IMR-90 (cell line): ENCODE measurements at regions not wholly inside any gene's neighbourhood (a gene's known extent, or its start where the extent isn't known, plus 50 kb on each side); places are given as distances from the start of the nearest gene placed in this dataset.

Experiments
- ATAC-seq: fragments of 200-7000 bp; cut with Tn5 transposase; 2 replicates; pipeline ENCODE4 v1.9.1; 2020; ENCODE audit warnings: low read depth, mild to moderate bottlenecking, moderate library complexity
- BruUV-seq: library from RNA; stranded (reverse); fragments of 400-500 nt; replicated peaks from 2 replicates; lab custom pipeline; 2021; lab: Mats Ljungman, UMichigan
- CTCF ChIA-PET: fragments of 300-600 bp; formaldehyde crosslinking; extraction: SDS; loops from one replicate; lab custom pipeline; 2021; ENCODE audit warnings: antibody characterized with exemption; lab: Yijun Ruan, JAX
- POLR2A ChIA-PET: fragments of 300-600 bp; sonication (Branson Sonifier 250); formaldehyde crosslinking; loops from one replicate; lab custom pipeline; 2022; ENCODE audit warnings: antibody characterized with exemption; ENCODE audit not compliant: unreplicated experiment; lab: Charles Lee
- DNase-seq: peaks from one replicate; pipeline ENCODE4 v3.0.0; 2013
- H2AFZ ChIP-seq: replicated peaks from 2 replicates; pipeline ENCODE3; 2013; ENCODE audit warnings: low read length, mild to moderate bottlenecking; ENCODE audit not compliant: poor library complexity
- H2AK5ac ChIP-seq: 2 replicates; pipeline ENCODE4 v1.6.1; 2013; ENCODE audit warnings: low read depth, low read length, inconsistent platforms
- H2AK9ac ChIP-seq: replicated peaks from 2 replicates; pipeline ENCODE3; 2013; ENCODE audit warnings: mild to moderate bottlenecking, low read depth, low read length, moderate library complexity; ENCODE audit not compliant: poor library complexity
- H2BK120ac ChIP-seq: 2 replicates; pipeline ENCODE4 v1.6.1; 2013; ENCODE audit warnings: low read depth, low read length, inconsistent platforms
- H2BK15ac ChIP-seq: 3 replicates; pipeline ENCODE4 v1.6.1; 2013; ENCODE audit warnings: low read depth, low read length, inconsistent platforms
- H2BK20ac ChIP-seq: 2 replicates; pipeline ENCODE4 v1.6.1; 2013; ENCODE audit warnings: low read depth, mild to moderate bottlenecking, inconsistent platforms, low read length, moderate library complexity
- H2BK5ac ChIP-seq: 2 replicates; pipeline ENCODE4 v1.6.1; 2013; ENCODE audit warnings: mild to moderate bottlenecking, low read depth, low read length, inconsistent platforms; ENCODE audit not compliant: poor library complexity, severe bottlenecking
- H3K14ac ChIP-seq: replicated peaks from 2 replicates; pipeline ENCODE4 v1.6.1; 2013; ENCODE audit warnings: low read depth, low read length, inconsistent platforms
- H3K18ac ChIP-seq: 2 replicates; pipeline ENCODE4 v1.6.1; 2013; ENCODE audit warnings: low read depth, low read length, control low read depth
- H3K23ac ChIP-seq: 2 replicates; pipeline ENCODE4 v1.6.1; 2013; ENCODE audit warnings: low read depth, low read length, inconsistent platforms
- H3K27ac ChIP-seq: 2 replicates; pipeline ENCODE4 v1.5.1; 2013; ENCODE audit warnings: mild to moderate bottlenecking, control low read depth, low read length; ENCODE audit not compliant: insufficient read depth
- H3K27me3 ChIP-seq: 2 replicates; pipeline ENCODE4 v1.6.1; 2013; ENCODE audit warnings: low read length; ENCODE audit not compliant: control insufficient read depth, insufficient read depth
- H3K36me3 ChIP-seq: 2 replicates; pipeline ENCODE4 v1.6.1; 2013; ENCODE audit warnings: low read length, mixed read lengths; ENCODE audit not compliant: control insufficient read depth, insufficient read depth
- H3K4ac ChIP-seq: 2 replicates; pipeline ENCODE4 v1.6.1; 2013; ENCODE audit warnings: low read depth, low read length, inconsistent platforms
- H3K4me1 ChIP-seq: 2 replicates; pipeline ENCODE4 v1.6.1; 2013; ENCODE audit warnings: low read length, mixed read lengths; ENCODE audit not compliant: control insufficient read depth, insufficient read depth
- H3K4me2 ChIP-seq: 2 replicates; pipeline ENCODE4 v1.6.1; 2013; ENCODE audit warnings: low read depth, mild to moderate bottlenecking, control low read depth, low read length, moderate library complexity
- H3K4me3 ChIP-seq: 2 replicates; pipeline ENCODE4 v1.5.1; 2013; ENCODE audit warnings: low read depth, mild to moderate bottlenecking, control low read depth, low read length, moderate library complexity; ENCODE audit not compliant: insufficient read depth
- H3K56ac ChIP-seq: 2 replicates; pipeline ENCODE4 v1.6.1; 2013; ENCODE audit warnings: low read length, inconsistent platforms; ENCODE audit not compliant: insufficient read depth; ENCODE audit errors: extremely low read depth
- H3K79me1 ChIP-seq, 2 experiments: 2 replicates each; pipeline ENCODE4 v1.6.1; 2013; ENCODE audit warnings: low read length in 2 of 2, inconsistent platforms in 1 of 2, low read depth in 1 of 2
- H3K9ac ChIP-seq: 2 replicates; pipeline ENCODE4 v1.6.1; 2013; ENCODE audit warnings: low read depth, low read length, control low read depth
- H3K9me1 ChIP-seq: 2 replicates; pipeline ENCODE4 v1.6.1; 2013; ENCODE audit warnings: low read length, inconsistent platforms; ENCODE audit not compliant: insufficient read depth
- H3K9me3 ChIP-seq: 2 replicates; pipeline ENCODE4 v1.6.1; 2013; ENCODE audit warnings: low read length; ENCODE audit not compliant: control insufficient read depth, insufficient read depth
- H4K20me1 ChIP-seq: 2 replicates; pipeline ENCODE4 v1.6.1; 2013; ENCODE audit warnings: low read length, inconsistent platforms; ENCODE audit not compliant: insufficient read depth
- H4K5ac ChIP-seq: 2 replicates; pipeline ENCODE4 v1.6.1; 2013; ENCODE audit warnings: mild to moderate bottlenecking, low read depth, low read length, control low read depth
- H4K8ac ChIP-seq, 2 experiments: 2 replicates each; pipeline ENCODE4 v1.6.1; 2013; ENCODE audit warnings: low read depth in 2 of 2, low read length in 2 of 2, control low read depth in 1 of 2, inconsistent platforms in 1 of 2
- H4K91ac ChIP-seq: 2 replicates; pipeline ENCODE4 v1.6.1; 2013; ENCODE audit warnings: low read depth, low read length, inconsistent platforms; ENCODE audit not compliant: insufficient read depth
- BHLHE40 ChIP-seq: fragments of 150-350 bp; IDR thresholded peaks from 2 replicates; pipeline ENCODE4 v1.6.1; 2016; ENCODE audit warnings: mild to moderate bottlenecking, low read depth, low read length
- CEBPB ChIP-seq: IDR thresholded peaks from 2 replicates; pipeline ENCODE4 v1.6.1; 2012; ENCODE audit warnings: low read depth, low read length, improper control_type of control experiment
- CHD1 ChIP-seq: IDR thresholded peaks from 2 replicates; pipeline ENCODE4 v1.6.1; 2012; ENCODE audit warnings: low read depth, low read length, improper control_type of control experiment
- CTCF ChIP-seq: conservative IDR thresholded peaks from 2 replicates; pipeline ENCODE4 v1.5.1; 2012; ENCODE audit warnings: mild to moderate bottlenecking, low read depth, low read length, improper control_type of control experiment
- FOS ChIP-seq: fragments of 150-350 bp; IDR thresholded peaks from 2 replicates; pipeline ENCODE4 v1.6.1; 2016; ENCODE audit warnings: low read depth, low read length
- MAFK ChIP-seq: IDR thresholded peaks from 2 replicates; pipeline ENCODE4 v1.6.1; 2012; ENCODE audit warnings: low read depth, low read length, improper control_type of control experiment
- MXI1 ChIP-seq: IDR thresholded peaks from 2 replicates; pipeline ENCODE4 v1.6.1; 2012; ENCODE audit warnings: low read depth, mild to moderate bottlenecking, low read length, moderate library complexity, borderline replicate concordance
- POLR2A ChIP-seq: IDR thresholded peaks from 2 replicates; pipeline ENCODE4 v1.6.1; 2012; ENCODE audit warnings: mild to moderate bottlenecking, low read depth, low read length
- RAD21 ChIP-seq: IDR thresholded peaks from 2 replicates; pipeline ENCODE4 v1.6.1; 2012; ENCODE audit warnings: low read length, improper control_type of control experiment
- RCOR1 ChIP-seq: IDR thresholded peaks from 2 replicates; pipeline ENCODE4 v1.6.1; 2012; ENCODE audit warnings: mild to moderate bottlenecking, low read length, improper control_type of control experiment; ENCODE audit not compliant: insufficient replicate concordance
- RFX5 ChIP-seq: IDR thresholded peaks from 2 replicates; pipeline ENCODE4 v1.8.0; 2012; ENCODE audit warnings: low read depth, mild to moderate bottlenecking, low read length, moderate library complexity
- SMC3 ChIP-seq: fragments of 150-350 bp; IDR thresholded peaks from 2 replicates; pipeline ENCODE4 v1.6.1; 2016; ENCODE audit warnings: low read depth, mild to moderate bottlenecking, antibody characterized with exemption, low read length, moderate library complexity
- WGBS, 2 experiments: methylation state at CpG; one replicate each; pipeline versions ENCODE4 v1.1.5 to v1.1.7; 2013; ENCODE audit warnings: missing lambda C conversion rate in 2 of 2; ENCODE audit not compliant: insufficient read length in 1 of 2; ENCODE audit errors: extremely low coverage in 2 of 2; 5-methylcytosine and 5-hydroxymethylcytosine counted together
- dilution Hi-C: fragments of 300-500 bp; cut with HindIII; formaldehyde crosslinking; loops from one replicate; pipeline ENCODE4 v1.14.3; 2018; ENCODE audit warnings: low sequenced_read_pairs; ENCODE audit not compliant: unreplicated experiment
- in situ Hi-C: fragments of 300-500 bp; cut with MboI; formaldehyde crosslinking; loops from 3 replicates; pipeline ENCODE4 v1.14.3; 2019; ENCODE audit warnings: low sequenced_read_pairs, inconsistent platforms, mixed read lengths
- intact Hi-C: fragments of 100-400 bp; cut with micrococcal nuclease; formaldehyde crosslinking; loops from 2 replicates; pipeline ENCODE4 v1.10.0; 2022
- TF ChIP-seq, protein P1 (sequence below): fragments of 150-350 bp; IDR thresholded peaks from 2 replicates; pipeline ENCODE4 v1.6.1; 2016; ENCODE audit warnings: low read depth, mild to moderate bottlenecking, low read length, moderate library complexity, borderline replicate concordance
- TF ChIP-seq, protein P2 (sequence below): fragments of 150-350 bp; IDR thresholded peaks from 2 replicates; pipeline ENCODE4 v1.6.1; 2017; ENCODE audit warnings: mild to moderate bottlenecking, antibody characterized with exemption, low read length, low read depth

DNA sequence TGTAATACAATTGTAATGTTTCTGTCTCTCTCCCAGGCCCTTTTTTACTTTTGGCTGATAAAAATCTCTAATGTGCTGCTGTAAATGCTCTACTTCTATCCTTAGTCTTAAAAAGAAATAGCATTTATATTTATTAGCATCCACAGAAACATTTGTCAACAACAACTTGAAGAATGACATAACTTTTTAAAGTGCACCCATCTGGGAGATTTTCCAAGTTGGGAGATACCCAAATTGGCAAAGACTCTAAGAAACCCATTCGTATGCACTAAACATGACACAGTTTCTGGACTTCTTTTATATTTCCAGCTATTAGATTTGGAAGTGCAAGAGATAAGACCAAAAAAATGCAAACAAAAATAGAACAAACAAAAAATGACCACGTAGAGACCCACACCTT lies 2287.4 kb upstream of the WWC1 start:
- no peak overlapping the region for H3K4me2 ChIP-seq
- CTCF ChIA-PET = no interaction called here

More for the DNA sequence above, 2287.4 kb upstream of the WWC1 start:
- no peaks in the 10 kb centered on the region for H3K36me3 ChIP-seq
- no peak overlapping the region for H3K9ac ChIP-seq
- H4K5ac ChIP-seq = no peak overlapping the region
- no peak overlapping the region for H2AK5ac ChIP-seq
- WGBS, 2 experiments = no CpG with 5 or more reads among the region's 2 CpGs
- H3K4me1 ChIP-seq = no peaks in the 10 kb centered on the region
- no peak overlapping the region for H3K4me3 ChIP-seq
- DNase-seq = no peak
- no peak overlapping the region for H4K91ac ChIP-seq
- H3K4ac ChIP-seq = no peak overlapping the region
- no peaks in the 10 kb centered on the region for H3K27me3 ChIP-seq
- no peak overlapping the region for H3K56ac ChIP-seq
- no peak overlapping the region for H3K23ac ChIP-seq
- H3K79me1 ChIP-seq = no peaks in the 10 kb centered on the region
- in situ Hi-C loops (no loop called here), dilution Hi-C loops (no loop called here), intact Hi-C loops (no loop called here)
- no peak overlapping the region for H2AFZ ChIP-seq
- no peak overlapping the region for H3K18ac ChIP-seq
- peaks cover 3% of the 10 kb centered on the region for H3K9me3 ChIP-seq
- no peaks in the 10 kb centered on the region for H3K9me1 ChIP-seq
- H4K20me1 ChIP-seq = no peaks in the 10 kb centered on the region
- H2BK20ac ChIP-seq = no peak overlapping the region
- H2BK120ac ChIP-seq = no peak overlapping the region
- H2BK5ac ChIP-seq = no peak overlapping the region
- no peak overlapping the region for H3K14ac ChIP-seq
- H4K8ac ChIP-seq = no peak overlapping the region
- no peak overlapping the region for H3K27ac ChIP-seq
- no TSS peak for BruUV-seq
- H2AK9ac ChIP-seq = no peak overlapping the region
- TF ChIP-seq, protein P1, sequence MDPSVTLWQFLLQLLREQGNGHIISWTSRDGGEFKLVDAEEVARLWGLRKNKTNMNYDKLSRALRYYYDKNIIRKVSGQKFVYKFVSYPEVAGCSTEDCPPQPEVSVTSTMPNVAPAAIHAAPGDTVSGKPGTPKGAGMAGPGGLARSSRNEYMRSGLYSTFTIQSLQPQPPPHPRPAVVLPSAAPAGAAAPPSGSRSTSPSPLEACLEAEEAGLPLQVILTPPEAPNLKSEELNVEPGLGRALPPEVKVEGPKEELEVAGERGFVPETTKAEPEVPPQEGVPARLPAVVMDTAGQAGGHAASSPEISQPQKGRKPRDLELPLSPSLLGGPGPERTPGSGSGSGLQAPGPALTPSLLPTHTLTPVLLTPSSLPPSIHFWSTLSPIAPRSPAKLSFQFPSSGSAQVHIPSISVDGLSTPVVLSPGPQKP = no peak
- TF ChIP-seq BHLHE40 (no peak), RCOR1 (no peak), CEBPB (no peak), RFX5 (no peak), CTCF (no peak), MAFK (no peak), MXI1 (no peak), RAD21 (no peak), POLR2A (no peak), SMC3 (no peak), FOS (no peak), CHD1 (no peak)
- TF ChIP-seq, protein P2, sequence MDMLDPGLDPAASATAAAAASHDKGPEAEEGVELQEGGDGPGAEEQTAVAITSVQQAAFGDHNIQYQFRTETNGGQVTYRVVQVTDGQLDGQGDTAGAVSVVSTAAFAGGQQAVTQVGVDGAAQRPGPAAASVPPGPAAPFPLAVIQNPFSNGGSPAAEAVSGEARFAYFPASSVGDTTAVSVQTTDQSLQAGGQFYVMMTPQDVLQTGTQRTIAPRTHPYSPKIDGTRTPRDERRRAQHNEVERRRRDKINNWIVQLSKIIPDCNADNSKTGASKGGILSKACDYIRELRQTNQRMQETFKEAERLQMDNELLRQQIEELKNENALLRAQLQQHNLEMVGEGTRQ = no peak
- ATAC-seq = no peak
- POLR2A ChIA-PET = no interaction called here
- no peak overlapping the region for H2BK15ac ChIP-seq
